ENCODE measurements at regions not wholly inside any gene's neighbourhood (a gene's known extent, or its start where the extent isn't known, plus 50 kb on each side); places are given as distances from the start of the nearest gene placed in this dataset.

GRCh38 chr7:15886626-15887025, 200.1 kb upstream of the MEOX2 start:
- Histone ChIP-seq H3K36me3 (ENCODE audit: control insufficient read depth, insufficient read depth, low read length) (no peaks in the 10 kb centered on the region), H3K27me3 (ENCODE audit: control insufficient read depth, insufficient read depth, low read length, poor library complexity, severe bottlenecking) (no peaks in the 10 kb centered on the region), H3K4me3 (ENCODE audit: insufficient read depth, low read depth, low read length) (no peak overlapping the region), H3K9me3 (ENCODE audit: control insufficient read depth, low read length) (no peaks in the 10 kb centered on the region), H3K4me1 (ENCODE audit: control insufficient read depth, insufficient read depth, low read length) (no peaks in the 10 kb centered on the region), H3K27ac (ENCODE audit: insufficient read depth, low read depth, low read length, poor library complexity, severe bottlenecking) (no peak overlapping the region)
- WGBS, 2 experiments = 93% methylated on average over 1 of the region's 1 CpG; no CpG with 5 or more reads in 1 of the 2 experiments

- Histone ChIP-seq H3K4me3 (ENCODE audit: insufficient read depth, low read depth, low read length) (no peak overlapping the region), H3K27me3 (ENCODE audit: control insufficient read depth, insufficient read depth, low read length, poor library complexity, severe bottlenecking) (no peaks in the 10 kb centered on the region), H3K36me3 (ENCODE audit: control insufficient read depth, insufficient read depth, low read length) (no peaks in the 10 kb centered on the region), H3K27ac (ENCODE audit: insufficient read depth, low read depth, low read length, poor library complexity, severe bottlenecking) (no peak overlapping the region), H3K9me3 (ENCODE audit: control insufficient read depth, low read length) (no peaks in the 10 kb centered on the region), H3K4me1 (ENCODE audit: control insufficient read depth, insufficient read depth, low read length) (no peaks in the 10 kb centered on the region)
- WGBS, 2 experiments = 96 to 100% methylated on average over 2 of the region's 2 CpGs
Measured at GRCh38 chr7:15885678-15886077, 199.2 kb upstream of the MEOX2 start.

- Histone ChIP-seq H3K27me3 (ENCODE audit: control insufficient read depth, insufficient read depth, low read length, poor library complexity, severe bottlenecking) (no peaks in the 10 kb centered on the region), H3K36me3 (ENCODE audit: control insufficient read depth, insufficient read depth, low read length) (no peaks in the 10 kb centered on the region), H3K4me3 (ENCODE audit: insufficient read depth, low read depth, low read length) (no peak overlapping the region), H3K9me3 (ENCODE audit: control insufficient read depth, low read length) (no peaks in the 10 kb centered on the region), H3K4me1 (ENCODE audit: control insufficient read depth, insufficient read depth, low read length) (no peaks in the 10 kb centered on the region), H3K27ac (ENCODE audit: insufficient read depth, low read depth, low read length, poor library complexity, severe bottlenecking) (no peak overlapping the region)
Measured at GRCh38 chr7:15874774-15875173, 188.3 kb upstream of the MEOX2 start.

- H3K4me3 ChIP-seq (ENCODE audit: insufficient read depth, low read depth, low read length) = no peak overlapping the region
- WGBS, 2 experiments = no CpG with 5 or more reads among the region's 1 CpG
- H3K36me3 ChIP-seq (ENCODE audit: control insufficient read depth, insufficient read depth, low read length) = no peaks in the 10 kb centered on the region
- no peaks in the 10 kb centered on the region for H3K27me3 ChIP-seq (ENCODE audit: control insufficient read depth, insufficient read depth, low read length, poor library complexity, severe bottlenecking)
- no peaks in the 10 kb centered on the region for H3K4me1 ChIP-seq (ENCODE audit: control insufficient read depth, insufficient read depth, low read length)
- H3K9me3 ChIP-seq (ENCODE audit: control insufficient read depth, low read length) = no peaks in the 10 kb centered on the region
- H3K27ac ChIP-seq (ENCODE audit: insufficient read depth, low read depth, low read length, poor library complexity, severe bottlenecking) = no peak overlapping the region
Measured at GRCh38 chr7:15870347-15870746, 183.9 kb upstream of the MEOX2 start.

GRCh38 chr7:15867441-15867840, 181.0 kb upstream of the MEOX2 start:
- no peak overlapping the region for H3K27ac ChIP-seq (ENCODE audit: insufficient read depth, low read depth, low read length, poor library complexity, severe bottlenecking)
- H3K36me3 ChIP-seq (ENCODE audit: control insufficient read depth, insufficient read depth, low read length) = no peaks in the 10 kb centered on the region
- no peaks in the 10 kb centered on the region for H3K27me3 ChIP-seq (ENCODE audit: control insufficient read depth, insufficient read depth, low read length, poor library complexity, severe bottlenecking)
- H3K4me3 ChIP-seq (ENCODE audit: insufficient read depth, low read depth, low read length) = no peak overlapping the region
- WGBS, 2 experiments = 100% methylated on average over 1 of the region's 1 CpG
- no peaks in the 10 kb centered on the region for H3K9me3 ChIP-seq (ENCODE audit: control insufficient read depth, low read length)
- no peaks in the 10 kb centered on the region for H3K4me1 ChIP-seq (ENCODE audit: control insufficient read depth, insufficient read depth, low read length)

- Histone ChIP-seq H3K9me3 (ENCODE audit: control insufficient read depth, low read length) (no peaks in the 10 kb centered on the region), H3K27ac (ENCODE audit: insufficient read depth, low read depth, low read length, poor library complexity, severe bottlenecking) (no peak overlapping the region), H3K4me1 (ENCODE audit: control insufficient read depth, insufficient read depth, low read length) (no peaks in the 10 kb centered on the region), H3K4me3 (ENCODE audit: insufficient read depth, low read depth, low read length) (no peak overlapping the region), H3K36me3 (ENCODE audit: control insufficient read depth, insufficient read depth, low read length) (no peaks in the 10 kb centered on the region), H3K27me3 (ENCODE audit: control insufficient read depth, insufficient read depth, low read length, poor library complexity, severe bottlenecking) (no peaks in the 10 kb centered on the region)
- 90 to 100% methylated on average over 1 of the region's 1 CpG for WGBS, 2 experiments
Measured at GRCh38 chr7:15866753-15867152, 180.3 kb upstream of the MEOX2 start.

- Histone ChIP-seq H3K36me3 (ENCODE audit: control insufficient read depth, insufficient read depth, low read length) (no peaks in the 10 kb centered on the region), H3K4me3 (ENCODE audit: insufficient read depth, low read depth, low read length) (no peak overlapping the region), H3K9me3 (ENCODE audit: control insufficient read depth, low read length) (no peaks in the 10 kb centered on the region), H3K27ac (ENCODE audit: insufficient read depth, low read depth, low read length, poor library complexity, severe bottlenecking) (no peak overlapping the region), H3K27me3 (ENCODE audit: control insufficient read depth, insufficient read depth, low read length, poor library complexity, severe bottlenecking) (no peaks in the 10 kb centered on the region), H3K4me1 (ENCODE audit: control insufficient read depth, insufficient read depth, low read length) (no peaks in the 10 kb centered on the region)
- WGBS, 2 experiments = 93 to 98% methylated on average over 2 of the region's 2 CpGs
Measured at GRCh38 chr7:15864626-15864991, 178.1 kb upstream of the MEOX2 start.

- no peaks in the 10 kb centered on the region for H3K27me3 ChIP-seq (ENCODE audit: control insufficient read depth, insufficient read depth, low read length, poor library complexity, severe bottlenecking)
- H3K9me3 ChIP-seq (ENCODE audit: control insufficient read depth, low read length) = no peaks in the 10 kb centered on the region
- WGBS, 2 experiments = 95% methylated on average over 4 of the region's 4 CpGs
- H3K4me3 ChIP-seq (ENCODE audit: insufficient read depth, low read depth, low read length) = no peak overlapping the region
- H3K36me3 ChIP-seq (ENCODE audit: control insufficient read depth, insufficient read depth, low read length) = no peaks in the 10 kb centered on the region
- H3K4me1 ChIP-seq (ENCODE audit: control insufficient read depth, insufficient read depth, low read length) = no peaks in the 10 kb centered on the region
- H3K27ac ChIP-seq (ENCODE audit: insufficient read depth, low read depth, low read length, poor library complexity, severe bottlenecking) = no peak overlapping the region
Measured at GRCh38 chr7:15863951-15864625, 177.6 kb upstream of the MEOX2 start.

GRCh38 chr7:15862781-15863165, 176.3 kb upstream of the MEOX2 start:
- Histone ChIP-seq H3K9me3 (ENCODE audit: control insufficient read depth, low read length) (no peaks in the 10 kb centered on the region), H3K36me3 (ENCODE audit: control insufficient read depth, insufficient read depth, low read length) (no peaks in the 10 kb centered on the region), H3K27ac (ENCODE audit: insufficient read depth, low read depth, low read length, poor library complexity, severe bottlenecking) (no peak overlapping the region)

GRCh38 chr7:15862016-15862780, 175.7 kb upstream of the MEOX2 start:
- no peaks in the 10 kb centered on the region for H3K27me3 ChIP-seq (ENCODE audit: control insufficient read depth, insufficient read depth, low read length, poor library complexity, severe bottlenecking)
- H3K4me3 ChIP-seq (ENCODE audit: insufficient read depth, low read depth, low read length) = no peak overlapping the region
- no peak overlapping the region for H3K27ac ChIP-seq (ENCODE audit: insufficient read depth, low read depth, low read length, poor library complexity, severe bottlenecking)
- WGBS, 2 experiments = 89 to 92% methylated on average over 4 of the region's 4 CpGs
- no peaks in the 10 kb centered on the region for H3K9me3 ChIP-seq (ENCODE audit: control insufficient read depth, low read length)
- no peaks in the 10 kb centered on the region for H3K36me3 ChIP-seq (ENCODE audit: control insufficient read depth, insufficient read depth, low read length)
- H3K4me1 ChIP-seq (ENCODE audit: control insufficient read depth, insufficient read depth, low read length) = no peaks in the 10 kb centered on the region

More at GRCh38 chr7:15862781-15863165, 176.3 kb upstream of the MEOX2 start:
- H3K4me3 ChIP-seq (ENCODE audit: insufficient read depth, low read depth, low read length) = no peak overlapping the region
- H3K4me1 ChIP-seq (ENCODE audit: control insufficient read depth, insufficient read depth, low read length) = no peaks in the 10 kb centered on the region
- H3K27me3 ChIP-seq (ENCODE audit: control insufficient read depth, insufficient read depth, low read length, poor library complexity, severe bottlenecking) = no peaks in the 10 kb centered on the region

All from ectodermal cell (in vitro differentiated cells).